GM18907 (cell line): ENCODE measurements at regions not wholly inside any gene's neighbourhood (a gene's known extent, or its start where the extent isn't known, plus 50 kb on each side); places are given as distances from the start of the nearest gene placed in this dataset.

Experiments used
- ATAC-seq: cut with Tn5 transposase; IDR thresholded peaks from one replicate; pipeline ENCODE4 v1.9.1; 2021; ENCODE audit warnings: mild to moderate bottlenecking, moderate library complexity; ENCODE audit not compliant: unreplicated experiment

- ATAC-seq = no peak
Observed at GRCh38 chr9:27625751-27626150, 52.5 kb upstream of the C9orf72 start.

- no peak for ATAC-seq
Observed at GRCh38 chr9:27626244-27627187, 53.2 kb upstream of the C9orf72 start.

GRCh38 chr9:27627188-27627564 lies 53.9 kb upstream of the C9orf72 start:
- ATAC-seq = no peak

GRCh38 chr9:27628311-27628710 lies 55.0 kb upstream of the C9orf72 start:
- ATAC-seq = no peak

- no peak for ATAC-seq
Observed at GRCh38 chr9:27629425-27629824, 56.1 kb upstream of the C9orf72 start.

GRCh38 chr9:27632254-27632653 lies 59.0 kb upstream of the C9orf72 start:
- no peak for ATAC-seq

- no peak for ATAC-seq
Observed at GRCh38 chr9:27633764-27634163, 60.5 kb upstream of the C9orf72 start.

GRCh38 chr9:27634879-27635278 lies 61.6 kb upstream of the C9orf72 start:
- ATAC-seq = peak; percentile 87

GRCh38 chr9:27638716-27639115 lies 65.4 kb upstream of the C9orf72 start:
- no peak for ATAC-seq

- no peak for ATAC-seq
Observed at GRCh38 chr9:27645161-27645840, 72.0 kb upstream of the C9orf72 start.

GRCh38 chr9:27653246-27653645 lies 80.0 kb upstream of the C9orf72 start:
- ATAC-seq = no peak

- no peak for ATAC-seq
Observed at GRCh38 chr9:27653957-27654356, 80.7 kb upstream of the C9orf72 start.

- no peak for ATAC-seq
Observed at GRCh38 chr9:27654629-27655285, 81.5 kb upstream of the C9orf72 start.

- ATAC-seq = no peak
Observed at GRCh38 chr9:27655441-27655840, 82.2 kb upstream of the C9orf72 start.

- ATAC-seq = no peak
Observed at GRCh38 chr9:27659001-27659400, 85.7 kb upstream of the C9orf72 start.

- no peak for ATAC-seq
Observed at GRCh38 chr9:27659571-27659970, 86.3 kb upstream of the C9orf72 start.

- no peak for ATAC-seq
Observed at GRCh38 chr9:27660148-27660547, 86.9 kb upstream of the C9orf72 start.

- no peak for ATAC-seq
Observed at GRCh38 chr9:27663526-27663925, 90.2 kb upstream of the C9orf72 start.

- no peak for ATAC-seq
Observed at GRCh38 chr9:27664121-27664779, 91.0 kb upstream of the C9orf72 start.

- no peak for ATAC-seq
Observed at GRCh38 chr9:27665136-27665535, 91.9 kb upstream of the C9orf72 start.

- ATAC-seq = no peak
Observed at GRCh38 chr9:27668280-27668679, 95.0 kb upstream of the C9orf72 start.
